ENCODE measurements at regions not wholly inside any gene's neighbourhood (a gene's known extent, or its start where the extent isn't known, plus 50 kb on each side); places are given as distances from the start of the nearest gene placed in this dataset.

DNA sequence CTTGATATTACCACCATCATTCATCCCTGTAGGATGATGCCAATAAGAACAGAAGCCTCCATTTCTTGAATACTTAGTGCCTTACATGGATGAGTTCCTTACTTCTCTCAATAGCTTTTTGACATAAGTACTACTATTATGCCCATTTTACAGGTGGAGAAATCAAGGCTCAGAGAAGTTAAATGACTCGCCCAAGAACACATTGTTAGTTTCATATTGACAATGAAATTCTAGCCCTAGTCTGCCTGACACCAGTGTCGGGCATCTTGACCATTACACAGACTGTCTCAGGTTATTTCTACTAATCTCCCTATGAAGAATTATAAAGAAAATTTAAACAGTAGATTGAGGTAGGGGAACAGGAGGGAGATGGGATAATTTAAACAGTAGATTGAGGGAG lies 52.5 kb upstream of the ARL8B start:
- no peak for DNase-seq (ENCODE audit: low read depth in 2 of 2)

DNA sequence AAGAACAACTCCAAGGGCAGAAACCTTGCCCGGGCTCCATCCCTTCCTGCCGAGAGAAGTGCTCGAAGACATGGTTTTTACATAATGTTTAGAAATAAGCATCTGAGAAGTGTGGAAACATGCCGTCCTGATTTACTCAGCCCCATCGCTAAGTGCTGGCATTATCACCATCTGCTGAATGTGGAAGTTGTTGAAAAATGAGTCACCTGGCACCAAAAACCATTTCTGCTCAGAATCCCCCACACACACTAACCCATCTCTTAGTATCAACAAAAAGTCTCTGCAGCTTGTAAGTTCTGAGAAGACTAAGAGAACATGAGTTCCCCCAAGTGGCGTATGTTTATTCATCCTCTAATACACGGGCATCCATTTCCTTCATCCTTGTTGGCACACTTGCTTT lies 51.0 kb upstream of the ARL8B start:
- no peak for DNase-seq (ENCODE audit: low read depth in 2 of 2)

DNA sequence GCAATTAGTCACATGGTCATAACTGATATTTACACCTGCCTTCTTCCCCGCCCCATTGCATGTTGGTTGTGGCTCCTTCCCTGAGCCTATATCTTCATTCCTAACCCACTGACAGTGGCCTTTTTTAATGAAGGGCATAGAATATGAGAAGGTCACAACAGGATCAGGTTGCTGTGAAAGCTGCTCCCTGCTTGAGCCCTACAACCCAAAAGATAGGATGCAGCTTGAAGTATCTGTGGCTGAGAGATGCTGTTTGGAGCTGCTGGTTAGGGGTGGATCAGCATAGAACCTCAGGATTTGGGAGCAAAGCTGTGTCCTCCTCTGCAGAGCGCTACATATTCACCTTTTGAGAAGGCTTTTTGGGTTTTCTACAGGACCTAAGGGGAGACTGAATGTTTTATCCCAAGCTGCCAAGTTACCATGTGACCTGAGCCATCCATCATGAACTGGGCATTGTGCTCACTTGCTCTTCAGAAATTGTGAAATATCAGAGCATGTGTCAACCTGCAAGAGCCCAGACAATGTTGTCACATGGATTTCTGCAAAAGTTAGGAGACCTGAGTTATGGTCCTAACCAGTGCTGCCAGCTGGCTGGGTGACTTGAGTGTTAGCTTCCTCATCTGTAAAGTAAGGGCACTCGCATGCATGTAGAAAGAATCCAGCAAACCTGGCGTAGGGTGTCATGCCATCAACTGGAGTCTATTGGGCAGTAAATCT lies 49.8 kb upstream of the ARL8B start:
- DNase-seq (ENCODE audit: low read depth in 2 of 2) = no peak
